GM20431 (cell line): ENCODE measurements at regions not wholly inside any gene's neighbourhood (a gene's known extent, or its start where the extent isn't known, plus 50 kb on each side); places are given as distances from the start of the nearest gene placed in this dataset.

ENCODE experiments used
- in situ Hi-C: fragments of 300-500 bp; cut with MseI, MboI; formaldehyde crosslinking; loops from one replicate; pipeline ENCODE4 v1.15.0; 2020; ENCODE audit warnings: low sequenced_read_pairs; ENCODE audit not compliant: unreplicated experiment

GRCh38 chr13:97131447-97131846 lies 90.7 kb upstream of the MBNL2 start:
- in situ Hi-C loops = no loop called here

- in situ Hi-C loops = no loop called here
Measured at GRCh38 chr13:97133554-97133953, 88.6 kb upstream of the MBNL2 start.

- in situ Hi-C loops = no loop called here
Measured at GRCh38 chr13:97133955-97134354, 88.2 kb upstream of the MBNL2 start.

- in situ Hi-C loops = no loop called here
Measured at GRCh38 chr13:97134364-97135095, 87.6 kb upstream of the MBNL2 start.

- in situ Hi-C loops = no loop called here
Measured at GRCh38 chr13:97135883-97136282, 86.2 kb upstream of the MBNL2 start.

- in situ Hi-C loops = no loop called here
Measured at GRCh38 chr13:97136418-97136817, 85.7 kb upstream of the MBNL2 start.

- in situ Hi-C loops = no loop called here
Measured at GRCh38 chr13:97139691-97140090, 82.4 kb upstream of the MBNL2 start.

GRCh38 chr13:97140131-97140530 lies 82.0 kb upstream of the MBNL2 start:
- in situ Hi-C loops = no loop called here

- in situ Hi-C loops = no loop called here
Measured at GRCh38 chr13:97140611-97141010, 81.5 kb upstream of the MBNL2 start.

- in situ Hi-C loops = no loop called here
Measured at GRCh38 chr13:97141097-97141496, 81.0 kb upstream of the MBNL2 start.

- in situ Hi-C loops = no loop called here
Measured at GRCh38 chr13:97141564-97142005, 80.5 kb upstream of the MBNL2 start.

GRCh38 chr13:97142452-97142851 lies 79.7 kb upstream of the MBNL2 start:
- in situ Hi-C loops = no loop called here

- in situ Hi-C loops = no loop called here
Measured at GRCh38 chr13:97145057-97145456, 77.1 kb upstream of the MBNL2 start.

GRCh38 chr13:97148894-97149293 lies 73.2 kb upstream of the MBNL2 start:
- in situ Hi-C loops = no loop called here

GRCh38 chr13:97160421-97160820 lies 61.7 kb upstream of the MBNL2 start:
- in situ Hi-C loops = no loop called here

- in situ Hi-C loops = no loop called here
Measured at GRCh38 chr13:97161582-97162231, 60.4 kb upstream of the MBNL2 start.

GRCh38 chr13:97165502-97166425 lies 56.4 kb upstream of the MBNL2 start:
- in situ Hi-C loops = no loop called here

- in situ Hi-C loops = no loop called here
Measured at GRCh38 chr13:97171136-97171535, 51.0 kb upstream of the MBNL2 start.
